Midbrain (tissue), 1 donor: ENCODE measurements at regions not wholly inside any gene's neighbourhood (a gene's known extent, or its start where the extent isn't known, plus 50 kb on each side); places are given as distances from the start of the nearest gene placed in this dataset.

Source experiments
- DNase-seq: peaks from one replicate; lab custom pipeline; 2025; lab: John Stamatoyannopoulos, UW

GRCh38 chr16:55169780-55170179 lies 154.2 kb upstream of the IRX6 start:
- no peak for DNase-seq

GRCh38 chr16:55171241-55171640 lies 152.8 kb upstream of the IRX6 start:
- DNase-seq: no peak

- DNase-seq: no peak
These were observed 148.6 kb upstream of the IRX6 start for GRCh38 chr16:55175389-55175788.

GRCh38 chr16:55176901-55177300 lies 147.1 kb upstream of the IRX6 start:
- DNase-seq: no peak

- DNase-seq: no peak
These were observed 144.6 kb upstream of the IRX6 start for GRCh38 chr16:55179411-55179810.

GRCh38 chr16:55179852-55180585 lies 144.0 kb upstream of the IRX6 start:
- no peak for DNase-seq

GRCh38 chr16:55184052-55184451 lies 140.0 kb upstream of the IRX6 start:
- DNase-seq: no peak

- no peak for DNase-seq
These were observed 139.4 kb upstream of the IRX6 start for GRCh38 chr16:55184619-55185018.

GRCh38 chr16:55189224-55189623 lies 134.8 kb upstream of the IRX6 start:
- no peak for DNase-seq

- DNase-seq: no peak
These were observed 134.0 kb upstream of the IRX6 start for GRCh38 chr16:55189682-55190636.

- DNase-seq: no peak
These were observed 131.3 kb upstream of the IRX6 start for GRCh38 chr16:55192734-55193133.

GRCh38 chr16:55203570-55203969 lies 120.4 kb upstream of the IRX6 start:
- DNase-seq: no peak

GRCh38 chr16:55204069-55204468 lies 119.9 kb upstream of the IRX6 start:
- DNase-seq: no peak

GRCh38 chr16:55204923-55205322 lies 119.1 kb upstream of the IRX6 start:
- no peak for DNase-seq

- DNase-seq: no peak
These were observed 116.1 kb upstream of the IRX6 start for GRCh38 chr16:55207693-55208428.

- no peak for DNase-seq
These were observed 114.4 kb upstream of the IRX6 start for GRCh38 chr16:55209626-55210025.

GRCh38 chr16:55212791-55213190 lies 111.2 kb upstream of the IRX6 start:
- DNase-seq: no peak

- DNase-seq: no peak
These were observed 109.6 kb upstream of the IRX6 start for GRCh38 chr16:55214412-55214811.

GRCh38 chr16:55214974-55215494 lies 109.0 kb upstream of the IRX6 start:
- no peak for DNase-seq

- DNase-seq: no peak
These were observed 106.6 kb upstream of the IRX6 start for GRCh38 chr16:55217392-55217791.

- DNase-seq: no peak
These were observed 102.2 kb upstream of the IRX6 start for GRCh38 chr16:55221836-55222235.

GRCh38 chr16:55222486-55222885 lies 101.5 kb upstream of the IRX6 start:
- DNase-seq: no peak
